GM12872 (cell line): ENCODE measurements at regions not wholly inside any gene's neighbourhood (a gene's known extent, or its start where the extent isn't known, plus 50 kb on each side); places are given as distances from the start of the nearest gene placed in this dataset.

Source experiments
- TF ChIP-seq, protein P1 (sequence below): IDR thresholded peaks from 3 replicates; pipeline ENCODE4 v1.5.1; 2011; ENCODE audit warnings: low read depth, mild to moderate bottlenecking, low read length, moderate library complexity; ENCODE audit not compliant: insufficient read depth

DNA sequence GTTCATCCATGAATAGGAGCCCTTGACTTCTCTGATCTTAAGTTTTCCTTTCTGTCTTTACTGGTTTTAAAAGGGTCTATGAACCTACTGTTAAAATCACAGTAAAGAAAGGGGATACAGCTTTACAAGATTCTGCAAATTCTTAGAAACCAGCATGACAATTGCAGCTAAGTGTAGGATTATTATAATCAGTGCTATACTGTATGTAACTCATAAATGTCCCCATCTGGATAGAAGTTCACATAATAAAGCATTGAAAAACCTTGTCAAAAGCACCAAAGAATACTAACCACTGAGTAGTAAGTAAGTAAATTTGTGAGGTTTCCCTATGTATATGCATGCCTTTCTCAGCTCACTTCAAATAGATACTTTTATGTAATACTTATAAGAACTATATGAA, 724.6 kb downstream of the CENPC start:
- TF ChIP-seq, protein P1, sequence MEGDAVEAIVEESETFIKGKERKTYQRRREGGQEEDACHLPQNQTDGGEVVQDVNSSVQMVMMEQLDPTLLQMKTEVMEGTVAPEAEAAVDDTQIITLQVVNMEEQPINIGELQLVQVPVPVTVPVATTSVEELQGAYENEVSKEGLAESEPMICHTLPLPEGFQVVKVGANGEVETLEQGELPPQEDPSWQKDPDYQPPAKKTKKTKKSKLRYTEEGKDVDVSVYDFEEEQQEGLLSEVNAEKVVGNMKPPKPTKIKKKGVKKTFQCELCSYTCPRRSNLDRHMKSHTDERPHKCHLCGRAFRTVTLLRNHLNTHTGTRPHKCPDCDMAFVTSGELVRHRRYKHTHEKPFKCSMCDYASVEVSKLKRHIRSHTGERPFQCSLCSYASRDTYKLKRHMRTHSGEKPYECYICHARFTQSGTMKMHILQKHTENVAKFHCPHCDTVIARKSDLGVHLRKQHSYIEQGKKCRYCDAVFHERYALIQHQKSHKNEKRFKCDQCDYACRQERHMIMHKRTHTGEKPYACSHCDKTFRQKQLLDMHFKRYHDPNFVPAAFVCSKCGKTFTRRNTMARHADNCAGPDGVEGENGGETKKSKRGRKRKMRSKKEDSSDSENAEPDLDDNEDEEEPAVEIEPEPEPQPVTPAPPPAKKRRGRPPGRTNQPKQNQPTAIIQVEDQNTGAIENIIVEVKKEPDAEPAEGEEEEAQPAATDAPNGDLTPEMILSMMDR: no peak

DNA sequence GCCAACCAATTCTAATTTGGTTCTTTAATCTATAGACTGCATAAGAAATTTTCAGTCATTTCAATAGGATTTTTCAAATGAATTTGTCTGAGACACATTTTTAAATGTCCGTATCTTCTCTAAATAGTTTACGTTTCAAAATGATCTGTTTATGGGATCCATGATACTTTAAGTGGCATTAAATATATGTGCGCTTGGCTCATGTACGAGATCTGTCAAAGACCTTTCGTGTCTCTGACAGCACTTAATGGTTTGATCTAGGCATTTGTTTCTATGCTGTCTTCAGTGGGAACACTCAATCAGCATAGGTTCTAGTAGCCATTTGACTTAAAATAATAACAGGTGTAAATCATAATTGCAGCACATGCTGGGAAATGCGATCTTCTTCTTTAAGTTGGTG, 731.0 kb downstream of the CENPC start:
- TF ChIP-seq, protein P1: no peak

DNA sequence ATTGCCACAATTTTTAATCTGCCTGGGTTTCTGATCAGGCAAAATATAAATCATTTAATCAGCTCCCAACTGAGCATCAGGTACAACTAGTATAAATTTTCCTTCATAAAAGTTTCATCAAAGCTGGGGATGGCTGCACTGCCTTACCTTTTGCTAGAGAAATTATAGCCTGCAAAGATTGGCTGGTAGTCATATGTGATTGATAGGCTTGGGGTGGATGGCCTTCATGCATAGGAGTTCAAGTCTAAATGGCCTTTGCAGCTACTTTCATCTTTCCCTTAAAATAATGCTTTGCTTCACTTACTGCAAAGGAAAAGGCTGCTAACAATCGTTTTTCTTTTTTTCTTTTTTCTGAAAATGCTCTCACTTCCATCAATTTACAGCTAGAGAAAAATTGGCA, 739.7 kb downstream of the CENPC start:
- TF ChIP-seq, protein P1: no peak

DNA sequence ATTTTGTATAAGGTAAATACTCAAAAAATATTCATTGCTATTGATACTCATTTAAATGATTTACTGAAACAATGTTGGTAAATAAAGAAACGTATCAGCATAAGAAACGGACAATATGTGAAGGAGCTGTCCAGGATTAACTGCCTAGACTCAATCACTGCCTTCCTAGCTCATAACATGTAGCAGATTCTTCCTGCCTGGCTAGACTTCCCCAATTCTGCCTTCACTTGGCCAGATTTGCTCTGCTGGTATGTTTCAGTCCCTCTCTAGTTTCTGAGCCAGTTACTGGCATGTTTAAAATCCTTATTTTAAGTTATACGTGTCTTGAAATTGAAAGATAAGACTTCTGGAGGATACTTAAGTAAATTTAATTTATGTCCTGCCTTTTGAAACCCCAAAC, 740.3 kb downstream of the CENPC start:
- TF ChIP-seq, protein P1: no peak

DNA sequence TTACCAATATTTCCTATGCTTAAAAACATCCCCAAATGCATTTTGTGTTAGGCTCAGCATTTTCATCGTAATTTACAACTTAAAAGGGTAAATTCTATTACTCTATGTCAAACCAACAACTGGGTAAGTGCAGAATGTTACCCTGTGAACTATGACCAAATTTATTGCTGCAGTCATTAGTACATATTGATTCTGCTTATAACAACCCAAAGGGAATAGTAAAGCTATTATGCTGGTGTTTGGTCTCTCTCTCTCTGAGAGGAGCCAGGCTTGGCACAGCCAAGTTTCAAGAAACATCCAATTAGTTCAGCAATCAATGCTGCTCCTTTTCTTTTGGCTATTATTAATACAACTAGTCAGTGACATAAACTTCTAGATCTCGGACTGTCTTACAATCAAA, 747.7 kb downstream of the CENPC start:
- TF ChIP-seq, protein P1: no peak

DNA sequence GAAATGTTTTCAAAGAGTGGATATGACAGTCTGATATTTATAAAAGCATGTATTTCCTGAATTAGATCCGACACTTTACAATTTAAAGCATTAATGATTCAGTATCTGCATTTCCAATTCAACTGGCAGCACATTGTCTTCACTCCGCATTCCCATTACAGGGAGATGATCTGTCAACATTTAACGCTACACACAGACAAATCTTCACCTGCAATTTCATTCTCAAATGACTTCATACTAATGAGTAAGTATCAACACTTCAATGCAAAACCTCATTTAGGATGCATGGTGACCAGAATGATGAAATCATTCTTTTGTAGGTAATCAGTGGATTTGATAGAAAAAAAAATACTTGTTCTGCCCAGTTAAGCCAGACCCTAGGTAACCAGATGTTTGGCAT, 749.6 kb downstream of the CENPC start:
- TF ChIP-seq, protein P1: no peak

DNA sequence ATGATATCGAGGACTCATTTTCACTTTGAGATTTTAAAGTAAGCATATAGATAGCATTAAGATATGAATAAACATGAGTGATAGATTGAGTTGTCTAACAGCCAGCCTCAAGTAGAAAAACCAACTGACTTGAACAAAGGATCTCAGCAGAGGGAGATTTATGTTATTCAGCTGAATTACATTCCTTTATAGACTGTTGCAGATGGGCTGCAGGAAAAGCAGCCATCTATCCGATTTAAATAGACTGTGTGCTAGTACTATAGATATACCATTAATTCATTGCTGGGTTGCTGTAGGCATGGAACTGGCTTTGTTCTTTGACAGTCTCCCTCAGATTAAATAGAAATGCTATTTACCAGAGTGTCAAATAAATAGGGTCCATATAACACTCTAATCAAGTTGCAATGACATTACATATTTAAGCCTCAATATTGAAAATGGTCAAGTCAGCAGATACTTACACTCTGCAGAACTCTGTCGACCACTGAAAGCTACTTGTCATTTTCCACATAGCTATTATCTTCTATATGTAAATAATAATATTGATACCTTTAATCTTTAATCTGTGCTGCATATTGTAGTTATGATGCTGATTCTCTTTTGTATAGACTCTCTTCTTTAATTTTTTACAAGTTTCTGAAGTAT, 750.8 kb downstream of the CENPC start:
- TF ChIP-seq, protein P1: no peak

DNA sequence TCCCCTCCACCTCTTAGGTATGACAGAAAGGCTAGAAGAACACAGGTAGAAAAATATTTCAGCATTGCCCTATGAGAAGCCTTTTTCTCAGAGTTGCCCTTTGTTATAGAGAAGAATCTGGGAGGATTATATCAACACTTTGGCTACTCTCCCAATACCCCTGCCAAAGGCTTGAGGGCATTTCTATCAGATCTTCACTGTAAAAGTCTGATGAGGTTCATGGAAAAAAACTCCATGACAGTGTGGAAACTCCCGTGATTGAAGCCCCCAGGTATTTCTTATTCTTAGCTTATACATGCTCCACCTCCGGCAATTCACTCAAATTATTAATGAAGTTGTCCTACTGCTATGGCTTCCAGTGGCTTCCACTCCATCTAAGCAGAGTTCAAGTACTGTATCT, 753.6 kb downstream of the CENPC start:
- TF ChIP-seq, protein P1: no peak
